IMR-90 (cell line): ENCODE measurements at regions not wholly inside any gene's neighbourhood (a gene's known extent, or its start where the extent isn't known, plus 50 kb on each side); places are given as distances from the start of the nearest gene placed in this dataset.

Experiments used
- ATAC-seq: fragments of 200-7000 bp; cut with Tn5 transposase; 2 replicates; pipeline ENCODE4 v1.9.1; 2020; ENCODE audit warnings: low read depth, mild to moderate bottlenecking, moderate library complexity
- BruUV-seq: library from RNA; stranded (reverse); fragments of 400-500 nt; replicated peaks from 2 replicates; lab custom pipeline; 2021; lab: Mats Ljungman, UMichigan
- CTCF ChIA-PET: fragments of 300-600 bp; formaldehyde crosslinking; extraction: SDS; loops from one replicate; lab custom pipeline; 2021; ENCODE audit warnings: antibody characterized with exemption; lab: Yijun Ruan, JAX
- POLR2A ChIA-PET: fragments of 300-600 bp; sonication (Branson Sonifier 250); formaldehyde crosslinking; loops from one replicate; lab custom pipeline; 2022; ENCODE audit warnings: antibody characterized with exemption; ENCODE audit not compliant: unreplicated experiment; lab: Charles Lee
- DNase-seq: peaks from one replicate; pipeline ENCODE4 v3.0.0; 2013
- H2AFZ ChIP-seq: replicated peaks from 2 replicates; pipeline ENCODE3; 2013; ENCODE audit warnings: low read length, mild to moderate bottlenecking; ENCODE audit not compliant: poor library complexity
- H2AK5ac ChIP-seq: 2 replicates; pipeline ENCODE4 v1.6.1; 2013; ENCODE audit warnings: low read depth, low read length, inconsistent platforms
- H2AK9ac ChIP-seq: replicated peaks from 2 replicates; pipeline ENCODE3; 2013; ENCODE audit warnings: mild to moderate bottlenecking, low read depth, low read length, moderate library complexity; ENCODE audit not compliant: poor library complexity
- H2BK120ac ChIP-seq: 2 replicates; pipeline ENCODE4 v1.6.1; 2013; ENCODE audit warnings: low read depth, low read length, inconsistent platforms
- H2BK15ac ChIP-seq: 3 replicates; pipeline ENCODE4 v1.6.1; 2013; ENCODE audit warnings: low read depth, low read length, inconsistent platforms
- H2BK20ac ChIP-seq: 2 replicates; pipeline ENCODE4 v1.6.1; 2013; ENCODE audit warnings: low read depth, mild to moderate bottlenecking, inconsistent platforms, low read length, moderate library complexity
- H2BK5ac ChIP-seq: 2 replicates; pipeline ENCODE4 v1.6.1; 2013; ENCODE audit warnings: mild to moderate bottlenecking, low read depth, low read length, inconsistent platforms; ENCODE audit not compliant: poor library complexity, severe bottlenecking
- H3K14ac ChIP-seq: replicated peaks from 2 replicates; pipeline ENCODE4 v1.6.1; 2013; ENCODE audit warnings: low read depth, low read length, inconsistent platforms
- H3K18ac ChIP-seq: 2 replicates; pipeline ENCODE4 v1.6.1; 2013; ENCODE audit warnings: low read depth, low read length, control low read depth
- H3K23ac ChIP-seq: 2 replicates; pipeline ENCODE4 v1.6.1; 2013; ENCODE audit warnings: low read depth, low read length, inconsistent platforms
- H3K27ac ChIP-seq: 2 replicates; pipeline ENCODE4 v1.5.1; 2013; ENCODE audit warnings: mild to moderate bottlenecking, control low read depth, low read length; ENCODE audit not compliant: insufficient read depth
- H3K27me3 ChIP-seq: 2 replicates; pipeline ENCODE4 v1.6.1; 2013; ENCODE audit warnings: low read length; ENCODE audit not compliant: control insufficient read depth, insufficient read depth
- H3K36me3 ChIP-seq: 2 replicates; pipeline ENCODE4 v1.6.1; 2013; ENCODE audit warnings: low read length, mixed read lengths; ENCODE audit not compliant: control insufficient read depth, insufficient read depth
- H3K4ac ChIP-seq: 2 replicates; pipeline ENCODE4 v1.6.1; 2013; ENCODE audit warnings: low read depth, low read length, inconsistent platforms
- H3K4me1 ChIP-seq: 2 replicates; pipeline ENCODE4 v1.6.1; 2013; ENCODE audit warnings: low read length, mixed read lengths; ENCODE audit not compliant: control insufficient read depth, insufficient read depth
- H3K4me2 ChIP-seq: 2 replicates; pipeline ENCODE4 v1.6.1; 2013; ENCODE audit warnings: low read depth, mild to moderate bottlenecking, control low read depth, low read length, moderate library complexity
- H3K4me3 ChIP-seq: 2 replicates; pipeline ENCODE4 v1.5.1; 2013; ENCODE audit warnings: low read depth, mild to moderate bottlenecking, control low read depth, low read length, moderate library complexity; ENCODE audit not compliant: insufficient read depth
- H3K56ac ChIP-seq: 2 replicates; pipeline ENCODE4 v1.6.1; 2013; ENCODE audit warnings: low read length, inconsistent platforms; ENCODE audit not compliant: insufficient read depth; ENCODE audit errors: extremely low read depth
- H3K79me1 ChIP-seq, 2 experiments: 2 replicates each; pipeline ENCODE4 v1.6.1; 2013; ENCODE audit warnings: low read length in 2 of 2, inconsistent platforms in 1 of 2, low read depth in 1 of 2
- H3K9ac ChIP-seq: 2 replicates; pipeline ENCODE4 v1.6.1; 2013; ENCODE audit warnings: low read depth, low read length, control low read depth
- H3K9me1 ChIP-seq: 2 replicates; pipeline ENCODE4 v1.6.1; 2013; ENCODE audit warnings: low read length, inconsistent platforms; ENCODE audit not compliant: insufficient read depth
- H3K9me3 ChIP-seq: 2 replicates; pipeline ENCODE4 v1.6.1; 2013; ENCODE audit warnings: low read length; ENCODE audit not compliant: control insufficient read depth, insufficient read depth
- H4K20me1 ChIP-seq: 2 replicates; pipeline ENCODE4 v1.6.1; 2013; ENCODE audit warnings: low read length, inconsistent platforms; ENCODE audit not compliant: insufficient read depth
- H4K5ac ChIP-seq: 2 replicates; pipeline ENCODE4 v1.6.1; 2013; ENCODE audit warnings: mild to moderate bottlenecking, low read depth, low read length, control low read depth
- H4K8ac ChIP-seq, 2 experiments: 2 replicates each; pipeline ENCODE4 v1.6.1; 2013; ENCODE audit warnings: low read depth in 2 of 2, low read length in 2 of 2, control low read depth in 1 of 2, inconsistent platforms in 1 of 2
- H4K91ac ChIP-seq: 2 replicates; pipeline ENCODE4 v1.6.1; 2013; ENCODE audit warnings: low read depth, low read length, inconsistent platforms; ENCODE audit not compliant: insufficient read depth
- BHLHE40 ChIP-seq: fragments of 150-350 bp; IDR thresholded peaks from 2 replicates; pipeline ENCODE4 v1.6.1; 2016; ENCODE audit warnings: mild to moderate bottlenecking, low read depth, low read length
- CEBPB ChIP-seq: IDR thresholded peaks from 2 replicates; pipeline ENCODE4 v1.6.1; 2012; ENCODE audit warnings: low read depth, low read length, improper control_type of control experiment
- CHD1 ChIP-seq: IDR thresholded peaks from 2 replicates; pipeline ENCODE4 v1.6.1; 2012; ENCODE audit warnings: low read depth, low read length, improper control_type of control experiment
- CTCF ChIP-seq: conservative IDR thresholded peaks from 2 replicates; pipeline ENCODE4 v1.5.1; 2012; ENCODE audit warnings: mild to moderate bottlenecking, low read depth, low read length, improper control_type of control experiment
- ELK1 ChIP-seq: fragments of 150-350 bp; IDR thresholded peaks from 2 replicates; pipeline ENCODE4 v1.6.1; 2016; ENCODE audit warnings: low read depth, mild to moderate bottlenecking, low read length, moderate library complexity, borderline replicate concordance
- FOS ChIP-seq: fragments of 150-350 bp; IDR thresholded peaks from 2 replicates; pipeline ENCODE4 v1.6.1; 2016; ENCODE audit warnings: low read depth, low read length
- MAFK ChIP-seq: IDR thresholded peaks from 2 replicates; pipeline ENCODE4 v1.6.1; 2012; ENCODE audit warnings: low read depth, low read length, improper control_type of control experiment
- MAZ ChIP-seq: IDR thresholded peaks from 2 replicates; pipeline ENCODE4 v1.6.1; 2012; ENCODE audit warnings: low read depth, mild to moderate bottlenecking, low read length, improper control_type of control experiment, moderate library complexity, borderline replicate concordance
- MXI1 ChIP-seq: IDR thresholded peaks from 2 replicates; pipeline ENCODE4 v1.6.1; 2012; ENCODE audit warnings: low read depth, mild to moderate bottlenecking, low read length, moderate library complexity, borderline replicate concordance
- NFE2L2 ChIP-seq: fragments of 150-350 bp; IDR thresholded peaks from 2 replicates; pipeline ENCODE4 v1.6.1; 2016; ENCODE audit warnings: low read depth, mild to moderate bottlenecking, low read length
- POLR2A ChIP-seq: IDR thresholded peaks from 2 replicates; pipeline ENCODE4 v1.6.1; 2012; ENCODE audit warnings: mild to moderate bottlenecking, low read depth, low read length
- RAD21 ChIP-seq: IDR thresholded peaks from 2 replicates; pipeline ENCODE4 v1.6.1; 2012; ENCODE audit warnings: low read length, improper control_type of control experiment
- RCOR1 ChIP-seq: IDR thresholded peaks from 2 replicates; pipeline ENCODE4 v1.6.1; 2012; ENCODE audit warnings: mild to moderate bottlenecking, low read length, improper control_type of control experiment; ENCODE audit not compliant: insufficient replicate concordance
- RFX5 ChIP-seq: IDR thresholded peaks from 2 replicates; pipeline ENCODE4 v1.8.0; 2012; ENCODE audit warnings: low read depth, mild to moderate bottlenecking, low read length, moderate library complexity
- SMC3 ChIP-seq: fragments of 150-350 bp; IDR thresholded peaks from 2 replicates; pipeline ENCODE4 v1.6.1; 2016; ENCODE audit warnings: low read depth, mild to moderate bottlenecking, antibody characterized with exemption, low read length, moderate library complexity
- USF2 ChIP-seq: fragments of 150-350 bp; IDR thresholded peaks from 2 replicates; pipeline ENCODE4 v1.6.1; 2017; ENCODE audit warnings: mild to moderate bottlenecking, antibody characterized with exemption, low read length, low read depth
- dilution Hi-C: fragments of 300-500 bp; cut with HindIII; formaldehyde crosslinking; loops from one replicate; pipeline ENCODE4 v1.14.3; 2018; ENCODE audit warnings: low sequenced_read_pairs; ENCODE audit not compliant: unreplicated experiment
- in situ Hi-C: fragments of 300-500 bp; cut with MboI; formaldehyde crosslinking; loops from 3 replicates; pipeline ENCODE4 v1.14.3; 2019; ENCODE audit warnings: low sequenced_read_pairs, inconsistent platforms, mixed read lengths
- intact Hi-C: fragments of 100-400 bp; cut with micrococcal nuclease; formaldehyde crosslinking; loops from 2 replicates; pipeline ENCODE4 v1.10.0; 2022

- POLR2A ChIA-PET, result no interaction called here
Observed at GRCh38 chrX:109268340-109268739, 213.5 kb downstream of the GUCY2F start.

More at GRCh38 chrX:109268340-109268739, 213.5 kb downstream of the GUCY2F start:
- Histone ChIP-seq H2AK9ac (no peak overlapping the region), H3K14ac (no peak overlapping the region), H2BK20ac (no peak overlapping the region), H2BK15ac (no peak overlapping the region), H4K91ac (no peak overlapping the region), H2AFZ (no peak overlapping the region), H3K4me2 (no peak overlapping the region), H3K23ac (no peak overlapping the region), H2BK5ac (no peak overlapping the region), H3K4me3 (no peak overlapping the region), H4K20me1 (no peaks in the 10 kb centered on the region), H3K27ac (no peak overlapping the region), H4K5ac (no peak overlapping the region), H3K56ac (no peak overlapping the region), H3K27me3 (no peaks in the 10 kb centered on the region; the same call in 1 of the 2 replicates), H3K9me1 (no peaks in the 10 kb centered on the region), H4K8ac (no peak overlapping the region), H3K9me3 (no peaks in the 10 kb centered on the region; the same call in 1 of the 2 replicates), H3K4me1 (no peaks in the 10 kb centered on the region), H3K9ac (no peak overlapping the region), H3K36me3 (no peaks in the 10 kb centered on the region), H3K18ac (no peak overlapping the region), H3K4ac (no peak overlapping the region), H2BK120ac (no peak overlapping the region), H2AK5ac (no peak overlapping the region), H3K79me1 (no peaks in the 10 kb centered on the region)
- CTCF ChIA-PET, result no interaction called here
- in situ Hi-C loops, result no loop called here
- DNase-seq (no peak), ATAC-seq (no peak)
- intact Hi-C loops, result no loop called here
- no TSS peak for BruUV-seq
- TF ChIP-seq MAZ, result no peak
- TF ChIP-seq USF2, result no peak
- TF ChIP-seq MXI1, result no peak
- TF ChIP-seq BHLHE40, result no peak
- TF ChIP-seq CEBPB, result no peak
- TF ChIP-seq CHD1, result no peak
- TF ChIP-seq FOS, result no peak
- TF ChIP-seq RAD21, result no peak
- TF ChIP-seq RCOR1, result no peak
- TF ChIP-seq CTCF, result no peak
- TF ChIP-seq RFX5, result no peak
- TF ChIP-seq MAFK, result no peak
- TF ChIP-seq ELK1, result no peak
- no peak for TF ChIP-seq SMC3
- TF ChIP-seq NFE2L2, result no peak
- no peak for TF ChIP-seq POLR2A
- dilution Hi-C loops, result no loop called here
